NCI-H2227 treated with DMSO at 0.1 percent for 48 hours (cell line): ENCODE measurements at regions not wholly inside any gene's neighbourhood (a gene's known extent, or its start where the extent isn't known, plus 50 kb on each side); places are given as distances from the start of the nearest gene placed in this dataset.

Experiments
- DNase-seq: peaks from one replicate; lab custom pipeline; 2025; lab: John Stamatoyannopoulos, UW

DNA sequence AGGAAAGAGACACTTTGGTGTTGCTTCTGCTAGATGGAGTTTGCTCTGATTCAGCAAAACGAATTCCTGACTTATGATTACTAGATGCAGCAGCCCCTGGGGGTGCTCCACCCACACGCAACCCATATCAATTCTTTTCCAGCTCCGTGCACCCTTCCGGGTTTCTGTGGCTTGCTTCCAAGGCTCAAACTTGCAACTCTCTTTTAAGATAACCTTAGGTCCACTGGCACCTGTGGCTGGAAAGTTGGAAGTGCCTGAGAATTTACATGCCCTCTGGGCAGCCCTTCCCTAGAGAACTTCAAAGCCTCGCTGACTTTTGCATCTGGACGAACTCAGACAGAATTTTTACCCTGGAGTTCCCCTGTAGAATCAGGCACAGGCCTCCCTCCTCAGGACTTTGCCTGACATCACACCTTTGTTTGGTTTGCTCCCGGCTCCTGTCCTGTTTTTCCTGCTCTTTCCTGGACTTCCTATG, 224.9 kb downstream of the SNX18 start:
- DNase-seq = no peak

DNA sequence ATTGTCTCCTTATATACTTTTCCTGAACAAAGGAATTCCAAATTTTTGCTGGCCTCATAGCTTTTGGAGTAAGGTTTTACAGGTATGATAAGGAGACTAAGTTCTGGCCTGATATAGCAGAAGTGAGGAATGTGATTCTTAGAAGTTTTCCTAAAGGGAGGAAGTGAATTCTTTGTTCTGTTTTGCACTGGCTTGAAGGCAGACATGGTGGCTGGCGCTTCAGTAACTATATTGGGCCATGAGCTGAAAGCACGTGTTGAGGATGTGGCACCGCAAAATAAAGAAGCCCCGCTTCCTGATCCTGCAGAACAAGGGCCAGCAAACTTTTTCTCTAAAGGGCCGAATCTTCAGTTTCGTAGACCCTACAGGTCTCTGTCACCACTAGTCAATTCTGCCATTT, 224.2 kb downstream of the SNX18 start:
- DNase-seq = no peak

DNA sequence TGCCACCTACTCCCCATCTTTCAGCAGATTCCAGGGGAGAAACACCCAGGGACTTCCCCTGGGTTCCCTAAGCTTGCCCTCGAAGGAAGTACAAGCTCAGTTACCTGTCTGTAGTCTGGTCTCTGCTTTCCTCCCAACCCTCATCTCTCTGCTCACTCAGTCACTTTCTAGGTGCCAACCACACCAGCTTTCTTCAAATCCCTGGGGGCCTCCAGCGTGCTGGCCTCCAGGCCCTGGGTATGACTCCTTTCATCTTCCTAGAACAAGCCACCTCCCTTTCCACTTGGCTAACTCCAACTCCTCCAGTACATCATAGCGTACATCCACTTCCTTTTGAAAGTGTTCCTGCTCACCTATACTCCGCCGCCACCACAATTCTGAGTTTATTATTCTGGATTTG, 222.6 kb downstream of the SNX18 start:
- DNase-seq = no peak

DNA sequence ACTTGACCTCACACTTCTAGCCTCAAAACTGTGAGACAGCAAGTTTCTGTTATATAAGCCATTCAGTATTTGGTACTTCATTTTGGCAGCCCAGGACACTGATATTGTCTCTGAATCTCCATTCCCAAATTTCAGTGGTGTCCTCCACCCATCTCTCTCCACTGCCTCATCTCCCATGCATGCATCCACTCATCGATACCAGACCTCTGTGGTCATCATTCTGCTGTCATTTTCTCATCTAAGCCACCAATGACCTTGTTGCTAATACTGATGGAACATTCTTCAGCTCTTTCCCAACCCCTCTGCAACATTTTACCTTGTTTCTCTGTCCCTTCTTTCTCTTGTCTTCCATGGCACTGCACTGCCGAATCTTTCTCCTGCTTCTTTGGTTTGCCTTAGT, 221.8 kb downstream of the SNX18 start:
- DNase-seq = no peak

DNA sequence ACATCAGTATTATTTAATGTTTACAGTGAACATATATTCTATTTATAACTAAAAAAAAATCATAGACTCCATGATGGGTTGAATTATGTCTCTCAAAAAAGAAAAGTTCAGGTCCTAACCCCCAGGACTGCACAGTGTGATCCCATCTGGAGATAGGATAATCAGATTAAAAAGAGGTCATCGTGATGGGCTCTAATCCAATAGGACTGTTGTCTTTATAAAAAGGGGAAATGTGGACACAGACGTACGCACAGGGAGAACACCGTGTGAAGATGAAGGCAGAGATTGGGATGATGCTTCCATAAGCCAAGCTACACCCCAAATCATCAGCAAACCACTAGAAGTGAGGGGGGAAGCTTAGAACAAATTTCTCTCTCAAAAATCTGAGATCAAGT, 221.4 kb downstream of the SNX18 start:
- DNase-seq = no peak

DNA sequence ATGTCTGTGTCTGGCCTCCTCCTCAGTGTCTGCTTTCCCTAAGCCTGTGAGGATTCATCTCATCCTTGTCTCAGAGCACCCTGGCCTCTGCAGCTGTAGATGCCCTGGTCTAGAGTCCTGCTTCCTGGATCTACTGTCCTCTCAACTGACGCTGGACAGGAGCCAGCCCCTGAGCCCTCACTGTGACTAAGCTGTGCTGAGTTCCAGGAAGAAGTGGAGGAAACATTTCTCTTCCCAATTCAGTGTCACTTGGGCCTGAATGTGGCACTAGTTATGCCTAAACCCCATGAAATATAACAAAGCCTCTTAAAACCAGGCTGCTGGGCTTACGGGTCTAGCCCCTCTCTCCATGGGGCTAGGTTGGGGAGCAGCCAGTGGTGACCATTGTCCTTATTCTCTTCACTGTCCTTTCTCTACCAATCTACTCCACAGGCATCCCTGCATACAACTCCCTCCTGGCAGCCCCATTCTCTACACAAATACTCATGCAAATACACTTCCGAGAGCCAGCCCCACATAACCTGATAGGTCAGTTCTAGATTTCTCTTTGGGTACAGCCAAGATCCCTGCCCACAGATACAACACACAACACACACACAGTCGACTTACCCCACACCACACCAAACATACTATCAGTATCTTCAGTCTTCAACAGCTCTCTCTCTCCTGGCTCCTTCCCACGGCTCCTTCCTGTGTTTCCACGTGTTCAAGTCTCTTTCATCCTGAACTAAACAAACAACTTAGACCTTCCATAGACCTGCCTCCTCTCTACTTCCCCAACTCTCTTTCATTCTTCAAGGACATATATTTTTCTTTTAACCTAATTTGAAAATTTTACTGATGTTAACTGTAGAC, 220.8 kb downstream of the SNX18 start:
- no peak for DNase-seq

DNA sequence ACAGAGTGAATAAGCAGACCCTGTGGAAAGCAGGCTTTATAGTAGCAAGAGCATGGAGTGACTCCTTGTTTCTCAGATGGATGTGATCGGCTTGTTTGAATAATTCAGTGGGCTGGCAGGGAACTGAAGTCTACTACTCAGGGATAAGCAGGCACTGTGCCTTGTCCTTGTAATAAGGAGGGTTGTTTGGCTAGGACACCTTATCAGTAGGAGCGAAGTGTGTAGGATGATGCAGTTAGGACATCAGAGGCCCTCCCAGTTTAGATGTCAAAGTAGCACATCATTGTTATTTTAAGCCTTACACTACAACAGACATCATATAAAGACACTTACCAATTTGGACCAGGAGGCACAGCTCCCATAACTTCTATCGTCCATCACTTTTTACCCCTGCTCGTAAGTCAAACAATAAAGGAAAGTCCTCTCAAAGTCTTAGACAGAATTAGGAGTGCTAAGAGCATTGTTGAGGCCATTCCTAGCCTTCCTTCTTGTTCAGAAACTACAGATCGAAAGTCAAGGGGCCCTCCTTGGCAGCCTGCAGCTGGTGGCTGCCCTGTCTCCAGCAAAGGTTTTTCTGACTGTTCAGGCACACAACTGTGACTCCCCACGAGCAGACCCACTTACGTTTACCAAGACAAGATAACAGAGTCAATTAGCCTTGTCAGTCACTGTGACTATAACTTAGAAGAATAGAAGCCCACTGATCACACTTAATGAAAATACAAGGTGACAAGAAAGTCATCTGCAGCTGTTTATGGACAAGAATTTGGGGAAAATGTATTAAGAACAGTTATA, 218.6 kb downstream of the SNX18 start:
- DNase-seq = no peak

DNA sequence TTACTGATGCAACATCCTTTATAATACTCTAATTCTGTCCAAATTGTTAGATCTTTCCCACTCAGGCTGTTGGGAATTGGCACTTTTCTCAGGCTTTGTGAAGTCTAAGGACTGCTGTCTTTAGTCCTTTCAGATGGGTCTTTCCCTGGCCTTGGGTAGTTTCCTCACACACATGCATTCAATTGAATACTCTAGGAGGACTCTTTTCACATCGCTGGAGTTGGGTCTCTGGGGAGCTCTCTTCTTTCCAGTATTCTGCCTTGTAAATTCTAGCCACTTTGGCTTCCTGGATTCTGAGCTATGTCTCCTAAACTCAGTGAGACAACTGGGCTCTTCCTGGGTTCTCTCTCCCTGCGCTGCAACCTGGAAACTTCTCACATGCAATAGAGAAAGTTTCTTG, 215.5 kb downstream of the SNX18 start:
- DNase-seq = no peak

DNA sequence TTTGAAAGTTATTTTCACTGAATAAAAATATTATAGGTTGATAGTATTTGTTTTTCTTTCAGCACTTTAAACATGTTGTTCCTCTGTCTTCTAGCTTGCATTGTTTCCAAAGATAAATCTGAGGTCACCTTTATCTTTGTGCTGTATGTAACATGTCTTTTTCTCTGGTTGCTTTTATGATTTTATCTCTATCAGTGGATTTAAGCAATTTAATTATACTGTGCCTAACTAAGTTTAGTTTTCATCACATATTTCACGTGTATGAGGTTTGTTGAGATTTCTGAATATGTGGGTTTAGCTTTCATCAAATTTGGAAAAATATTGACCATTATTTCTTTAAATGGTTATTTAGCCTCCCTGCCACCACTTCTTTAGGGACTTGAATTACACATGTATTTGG, 214.5 kb downstream of the SNX18 start:
- no peak for DNase-seq

DNA sequence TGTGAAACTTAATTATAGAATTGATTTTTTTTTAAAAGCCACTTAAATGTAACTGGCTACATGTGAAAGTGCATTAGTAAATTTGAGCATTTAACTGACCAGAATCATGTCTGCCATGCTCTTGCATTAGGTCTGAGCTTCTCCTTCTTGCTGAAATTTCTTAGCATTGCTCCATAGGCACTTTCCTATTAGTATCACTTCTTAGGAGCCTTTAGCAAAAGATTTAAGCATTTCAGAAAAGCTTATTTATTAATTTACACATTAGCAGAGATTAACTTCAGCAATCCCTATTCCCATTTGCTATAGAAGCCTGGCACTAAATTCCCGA, 211.0 kb downstream of the SNX18 start:
- no peak for DNase-seq

DNA sequence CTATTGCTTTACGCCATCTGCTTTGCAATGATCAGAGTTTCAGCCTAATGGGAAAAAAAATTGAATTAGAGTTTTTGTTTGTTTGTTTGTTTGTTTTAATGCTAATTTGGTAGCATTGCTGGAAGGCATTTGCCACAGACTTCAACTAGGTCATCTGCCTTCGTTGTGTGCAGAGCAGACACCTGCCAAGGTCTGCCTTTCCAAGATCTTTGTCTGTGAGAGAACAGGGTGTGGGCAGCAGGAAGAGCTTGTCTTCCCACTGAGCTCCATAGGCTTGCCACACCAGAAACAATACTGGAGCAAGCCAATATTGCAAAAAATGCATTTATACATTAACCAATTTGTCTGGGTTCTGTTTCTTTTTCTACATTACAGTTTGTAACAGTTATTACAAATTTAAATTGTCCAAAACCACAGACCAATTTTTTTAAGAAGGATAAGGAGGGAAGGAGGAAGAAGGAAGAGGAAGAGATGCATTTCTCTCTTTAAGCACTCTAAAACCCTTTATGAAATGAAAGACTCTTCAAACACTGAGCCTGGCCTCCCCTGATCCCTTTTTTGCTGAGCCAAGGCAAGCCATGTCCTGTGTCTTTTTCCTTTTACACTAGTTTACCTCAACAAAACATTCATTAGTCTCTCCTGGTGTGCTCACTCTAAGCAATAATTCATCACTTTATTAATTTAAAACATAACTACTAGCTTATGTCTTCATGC, 210.5 kb downstream of the SNX18 start:
- no peak for DNase-seq

DNA sequence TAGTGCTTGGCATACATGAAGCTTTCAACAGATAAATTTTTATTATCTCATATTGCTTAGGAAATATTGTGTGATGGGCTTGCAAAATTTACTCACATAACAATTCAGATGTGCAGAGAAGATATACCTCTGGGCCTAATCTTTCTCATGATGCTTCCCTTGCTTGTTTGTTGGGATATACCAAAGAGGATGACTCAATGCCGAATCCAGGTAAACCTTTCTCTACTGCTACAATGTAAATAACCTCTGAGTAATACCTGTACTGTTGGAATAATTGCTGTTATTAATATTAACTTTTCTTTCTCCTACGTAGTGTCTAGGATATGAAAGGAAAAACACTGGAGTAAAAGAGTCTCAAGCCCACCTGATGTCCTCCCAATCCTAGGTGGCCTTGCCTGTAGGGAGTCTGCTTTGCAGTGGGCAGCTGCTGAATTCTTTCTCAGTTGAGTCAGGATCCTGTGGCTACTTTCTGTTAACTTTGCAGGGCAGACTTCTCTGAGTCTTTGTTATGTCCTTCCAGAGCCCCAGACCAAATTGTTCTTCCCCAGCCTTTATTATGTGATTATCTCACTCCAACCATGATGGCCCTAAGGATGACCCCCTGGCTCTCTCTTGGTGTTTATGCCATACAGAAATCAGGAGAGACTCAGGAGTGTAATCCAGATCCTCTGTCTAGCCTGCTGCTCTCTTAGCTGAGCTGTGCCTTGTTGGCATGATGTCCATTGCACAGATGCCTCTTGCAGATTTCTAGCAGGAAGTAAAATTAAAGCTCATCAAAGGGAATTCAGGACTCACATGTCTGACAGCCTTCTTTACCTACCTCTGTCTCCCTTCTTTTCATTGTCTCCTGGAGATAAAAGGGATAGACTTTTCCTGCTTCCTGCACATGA, 208.1 kb downstream of the SNX18 start:
- no peak for DNase-seq

DNA sequence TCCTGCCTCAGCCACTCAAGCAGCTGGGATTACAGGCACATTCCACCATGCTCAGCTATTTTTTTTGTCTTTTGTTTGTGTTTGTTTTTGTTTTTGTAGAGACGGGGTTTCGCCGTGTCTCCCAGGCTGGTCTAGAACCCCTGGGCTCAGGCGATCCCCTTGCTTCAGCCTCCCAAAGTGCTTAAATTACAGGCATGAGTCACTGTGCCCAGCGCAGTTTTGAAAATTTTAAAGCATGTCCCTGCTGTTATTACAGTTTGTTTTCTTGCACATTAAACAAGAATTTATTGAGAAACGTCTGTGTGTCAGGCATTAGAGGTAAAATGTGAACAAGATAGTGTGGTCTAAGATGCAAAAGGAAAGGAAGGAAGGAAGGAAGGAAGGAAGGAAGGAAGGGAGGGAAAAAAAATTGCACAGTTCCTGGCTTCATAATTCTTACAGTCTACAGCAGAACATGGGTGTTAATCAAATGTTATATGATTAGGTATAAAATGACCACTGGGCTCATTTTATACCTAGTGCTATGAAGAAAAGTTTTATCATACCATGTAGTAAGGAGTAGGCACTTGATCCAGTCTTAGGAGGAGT, 205.4 kb downstream of the SNX18 start:
- DNase-seq = no peak

DNA sequence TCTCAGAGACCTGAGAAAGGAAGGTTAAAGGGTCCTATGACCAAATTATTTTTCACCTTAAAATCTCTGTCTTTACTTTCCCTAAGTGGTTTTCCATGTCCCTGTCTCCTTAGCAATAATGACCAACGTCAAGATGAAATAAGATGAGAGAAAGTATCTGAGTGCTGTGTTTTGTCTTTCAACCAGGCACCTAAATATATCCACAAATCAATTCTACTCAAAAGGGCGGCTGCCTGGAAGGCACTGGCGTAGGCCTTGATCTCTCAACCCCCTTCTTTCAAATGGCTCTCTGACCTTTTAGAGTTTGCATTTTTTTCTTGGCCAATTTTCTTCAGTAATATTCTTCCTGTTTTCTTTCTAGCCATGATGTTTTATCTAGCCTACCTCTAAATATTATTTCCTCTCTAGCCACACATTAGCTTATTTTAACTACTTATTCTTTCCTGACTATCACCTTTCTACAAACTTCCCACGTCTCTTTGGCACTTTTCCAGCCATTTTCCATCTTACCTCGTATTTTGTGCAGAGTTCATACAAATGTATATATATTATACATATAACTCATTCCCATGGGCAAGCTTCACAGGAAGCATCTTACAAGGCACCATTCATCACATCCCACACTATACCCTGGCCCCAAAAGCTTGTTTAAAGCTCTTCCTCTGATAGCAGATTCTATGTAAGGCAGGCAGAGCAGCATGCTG, 204.5 kb downstream of the SNX18 start:
- no peak for DNase-seq

DNA sequence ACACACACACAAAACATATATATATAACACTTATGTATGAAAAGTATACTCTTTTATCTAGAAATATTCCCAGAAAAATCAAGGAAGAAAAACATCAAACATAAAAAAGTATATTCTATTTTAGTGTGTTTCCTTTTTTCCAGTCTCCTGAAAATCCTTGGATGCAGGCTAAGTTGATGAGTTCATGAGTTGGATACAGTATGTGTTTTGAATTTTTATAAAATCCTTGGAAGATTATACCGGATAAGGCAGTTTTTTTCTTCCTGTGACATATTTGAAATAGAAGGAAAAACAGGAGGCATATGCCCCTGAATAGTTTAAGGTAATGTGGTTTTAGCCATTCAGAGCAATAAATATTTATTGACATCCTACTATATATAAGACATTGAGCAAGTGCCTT, 203.6 kb downstream of the SNX18 start:
- no peak for DNase-seq

DNA sequence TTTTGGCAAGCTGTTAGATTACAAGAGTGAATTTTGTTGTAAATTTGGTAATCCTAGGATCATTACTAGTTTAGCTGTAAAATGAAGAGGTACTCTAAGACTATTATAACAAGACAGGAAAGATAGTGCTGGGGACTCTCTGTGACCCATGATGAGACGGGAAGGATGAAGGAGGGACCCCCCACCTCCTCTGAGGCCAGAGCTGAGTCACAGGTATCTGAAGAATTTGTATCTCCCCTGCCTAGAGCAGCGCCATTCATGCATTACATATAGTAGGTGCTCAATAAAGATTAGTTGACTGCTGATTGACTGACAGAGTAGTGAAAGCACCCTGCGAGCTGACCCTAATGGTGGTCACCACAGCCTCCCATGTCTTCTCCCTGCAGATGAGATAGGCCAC, 202.8 kb downstream of the SNX18 start:
- no peak for DNase-seq

DNA sequence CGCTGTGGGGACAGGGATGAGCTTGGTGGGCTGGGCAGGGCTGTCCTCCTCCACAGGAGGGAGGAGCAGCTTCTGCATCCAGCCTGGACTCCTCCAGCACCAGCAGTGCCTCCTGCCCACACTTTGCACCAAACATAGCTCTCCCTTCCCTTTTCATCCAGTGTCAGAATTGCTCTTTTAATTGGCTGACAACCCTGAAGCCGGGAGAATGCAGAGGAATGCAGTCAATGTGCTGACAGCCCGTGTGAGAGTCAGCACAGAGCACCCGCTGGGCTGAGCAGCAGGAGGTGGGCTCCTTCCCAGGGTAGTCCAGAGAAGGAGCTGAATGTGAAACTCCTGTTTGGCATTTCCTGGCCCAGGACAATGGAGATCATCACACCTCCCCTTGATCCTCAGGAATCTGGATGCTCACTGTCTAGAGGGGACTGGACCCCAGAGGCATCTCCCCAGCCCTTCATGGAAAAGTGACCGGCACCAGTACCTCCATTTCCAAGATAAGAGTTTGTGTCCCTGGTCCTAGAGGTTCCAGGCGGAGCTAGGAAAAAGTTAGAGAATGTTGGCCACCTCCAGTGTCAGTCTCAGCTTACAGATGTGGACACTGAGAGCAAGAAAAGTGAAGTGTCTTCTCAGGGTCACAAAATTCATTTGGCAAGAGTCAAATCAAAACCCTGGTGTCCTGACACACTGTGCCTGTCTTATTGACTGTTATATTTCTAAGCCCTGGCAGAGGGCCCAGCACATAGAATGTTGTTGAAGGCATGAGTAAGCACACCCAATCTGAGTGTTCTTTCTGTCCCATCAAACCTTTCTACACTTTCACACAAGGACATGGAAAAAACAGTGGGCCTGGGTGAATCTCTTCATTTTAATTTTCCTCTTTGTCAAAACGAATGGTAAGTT, 202.1 kb downstream of the SNX18 start:
- DNase-seq = no peak

DNA sequence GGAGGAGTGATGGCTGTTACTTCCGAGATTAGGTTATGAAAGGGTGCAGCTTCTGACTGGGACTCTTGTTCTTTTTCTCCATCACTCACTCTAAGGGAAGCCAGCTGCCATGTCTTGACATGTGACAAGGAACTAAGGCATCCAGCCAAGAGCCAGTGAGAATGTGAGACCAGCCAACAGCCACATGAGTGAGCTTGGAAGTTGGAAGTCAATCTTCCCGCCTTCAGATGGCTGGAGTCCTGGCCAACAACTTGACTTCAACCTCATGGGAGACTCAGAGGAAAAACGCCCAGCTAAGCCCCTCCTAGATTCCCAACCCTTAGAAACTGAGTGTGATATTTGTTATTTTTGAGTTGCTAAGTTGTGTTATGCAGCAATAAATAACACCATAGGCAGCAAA, 201.1 kb downstream of the SNX18 start:
- no peak for DNase-seq

DNA sequence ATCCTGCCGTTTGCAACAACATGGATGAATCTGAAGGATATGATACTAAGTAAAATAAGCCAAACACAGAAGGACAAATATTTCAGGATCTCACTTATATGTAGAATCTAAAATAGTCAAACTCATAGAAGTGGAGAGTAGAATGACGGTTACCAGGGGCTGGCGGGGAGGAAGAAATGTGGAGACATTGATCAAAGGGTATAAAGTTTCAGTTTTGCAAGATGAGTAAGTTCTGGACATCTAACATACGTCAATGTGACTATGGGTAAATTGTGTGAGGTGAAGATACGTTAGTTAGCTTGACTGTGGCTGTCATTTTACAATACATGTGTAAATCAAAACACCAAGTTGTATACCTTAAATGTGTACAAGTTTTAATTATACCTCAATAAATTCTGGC, 200.3 kb downstream of the SNX18 start:
- no peak for DNase-seq

DNA sequence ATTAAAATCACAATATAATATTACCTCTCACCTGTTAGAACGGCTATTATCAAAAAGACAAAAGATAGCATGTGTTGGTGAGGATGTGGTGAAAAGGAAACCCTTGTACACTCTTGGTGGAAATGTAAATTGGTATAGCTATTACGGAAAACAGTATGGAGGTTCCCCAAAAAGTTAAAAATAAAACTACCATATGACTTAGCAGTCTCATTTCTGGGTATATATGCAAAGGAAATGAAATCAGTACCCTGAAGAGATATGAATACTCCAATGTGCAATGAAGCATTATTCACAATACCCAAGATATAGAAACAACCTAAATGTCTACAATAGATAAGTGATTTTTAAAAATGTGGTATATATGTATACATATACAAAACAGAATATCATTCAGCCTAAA, 199.9 kb downstream of the SNX18 start:
- DNase-seq = no peak
